SK-N-SH treated with all-trans-retinoic acid at 6 μM for 48 hours (cell line): ENCODE measurements at regions not wholly inside any gene's neighbourhood (a gene's known extent, or its start where the extent isn't known, plus 50 kb on each side); places are given as distances from the start of the nearest gene placed in this dataset.

Experiments used
- ATAC-seq: fragments of 200-7000 bp; cut with Tn5 transposase; 3 replicates; pipeline ENCODE4 v1.9.1; 2020; ENCODE audit warnings: mild to moderate bottlenecking, moderate library complexity
- ARNTL ChIP-seq: fragments of 450-650 bp; formaldehyde crosslinking; IDR thresholded peaks from 2 replicates; pipeline ENCODE4 v1.5.0; 2020; ENCODE audit warnings: low read depth, mild to moderate bottlenecking, moderate library complexity, borderline replicate concordance
- BACH2 ChIP-seq: fragments of 250-450 bp; sonication (Bioruptor Pico); IDR thresholded peaks from 2 replicates; pipeline ENCODE4 v1.9.0; 2021; ENCODE audit warnings: mild to moderate bottlenecking, borderline replicate concordance
- CSDC2 ChIP-seq: fragments of 250-450 bp; sonication (Bioruptor Pico); IDR thresholded peaks from 2 replicates; pipeline ENCODE4 v1.5.0; 2020; ENCODE audit warnings: mild to moderate bottlenecking, moderate library complexity
- ESRRG ChIP-seq: fragments of 250-450 bp; sonication (Bioruptor Pico); IDR thresholded peaks from 2 replicates; pipeline ENCODE4 v1.6.1; 2021; ENCODE audit warnings: mild to moderate bottlenecking
- GLIS3 ChIP-seq: fragments of 250-450 bp; sonication (Bioruptor Pico); IDR thresholded peaks from 2 replicates; pipeline ENCODE4 v1.5.0; 2020; ENCODE audit warnings: mild to moderate bottlenecking, moderate library complexity
- ISL1 ChIP-seq: fragments of 250-450 bp; sonication (Bioruptor Pico); IDR thresholded peaks from 2 replicates; pipeline ENCODE4 v2.1.2; 2022; ENCODE audit warnings: mild to moderate bottlenecking, moderate library complexity
- PPARA ChIP-seq: fragments of 250-450 bp; sonication (Bioruptor Pico); IDR thresholded peaks from 2 replicates; pipeline ENCODE4 v1.5.0; 2020; ENCODE audit warnings: mild to moderate bottlenecking, borderline replicate concordance
- RARB ChIP-seq: fragments of 250-450 bp; sonication (Bioruptor Pico); IDR thresholded peaks from 2 replicates; pipeline ENCODE4 v1.8.0; 2021; ENCODE audit warnings: mild to moderate bottlenecking, moderate library complexity
- SNAI2 ChIP-seq: fragments of 250-450 bp; sonication (Bioruptor Pico); IDR thresholded peaks from 2 replicates; pipeline ENCODE4 v1.5.0; 2020; ENCODE audit warnings: mild to moderate bottlenecking, moderate library complexity
- TCF4 ChIP-seq: fragments of 250-450 bp; sonication (Bioruptor Pico); IDR thresholded peaks from 2 replicates; pipeline ENCODE4 v1.8.0; 2021; ENCODE audit warnings: mild to moderate bottlenecking, moderate library complexity, borderline replicate concordance
- TOX ChIP-seq: fragments of 250-450 bp; sonication (Bioruptor Pico); IDR thresholded peaks from 2 replicates; pipeline ENCODE4 v1.8.0; 2021; ENCODE audit warnings: mild to moderate bottlenecking, moderate library complexity, borderline replicate concordance
- ZC3H10 ChIP-seq: fragments of 250-450 bp; sonication (Bioruptor Pico); IDR thresholded peaks from 2 replicates; pipeline ENCODE4 v1.5.1; 2021; ENCODE audit warnings: mild to moderate bottlenecking, moderate library complexity
- ZFP3 ChIP-seq: fragments of 250-450 bp; sonication (Bioruptor Pico); IDR thresholded peaks from 2 replicates; pipeline ENCODE4 v1.5.0; 2020; ENCODE audit warnings: mild to moderate bottlenecking, moderate library complexity
- ZFP30 ChIP-seq: fragments of 450-650 bp; formaldehyde crosslinking; IDR thresholded peaks from 2 replicates; pipeline ENCODE4 v1.5.0; 2022; ENCODE audit warnings: mild to moderate bottlenecking, moderate library complexity
- ZNF565 ChIP-seq: fragments of 450-650 bp; formaldehyde crosslinking; conservative IDR thresholded peaks from 2 replicates; pipeline ENCODE4 v1.5.0; 2020; ENCODE audit warnings: low read depth, mild to moderate bottlenecking, moderate library complexity
- ZNF70 ChIP-seq: fragments of 450-650 bp; formaldehyde crosslinking; IDR thresholded peaks from 2 replicates; pipeline ENCODE4 v1.5.0; 2020; ENCODE audit warnings: mild to moderate bottlenecking, moderate library complexity
- TF ChIP-seq, protein P1 (sequence below): fragments of 250-450 bp; sonication (Bioruptor Pico); IDR thresholded peaks from 2 replicates; pipeline ENCODE4 v1.8.0; 2021; ENCODE audit warnings: low read depth, mild to moderate bottlenecking, moderate library complexity, borderline replicate concordance
- TF ChIP-seq, protein P2 (sequence below): fragments of 250-450 bp; sonication (Bioruptor Pico); IDR thresholded peaks from 2 replicates; pipeline ENCODE4 v1.5.0; 2020; ENCODE audit warnings: mild to moderate bottlenecking, moderate library complexity
- TF ChIP-seq, protein P3 (sequence below): fragments of 250-450 bp; sonication (Bioruptor Pico); IDR thresholded peaks from 2 replicates; pipeline ENCODE4 v1.5.1; 2021; ENCODE audit warnings: mild to moderate bottlenecking, moderate library complexity
- TF ChIP-seq, protein P4 (sequence below): fragments of 250-450 bp; sonication (Bioruptor Pico); IDR thresholded peaks from 2 replicates; pipeline ENCODE4 v1.8.0; 2020; ENCODE audit warnings: mild to moderate bottlenecking, moderate library complexity, borderline replicate concordance
- TF ChIP-seq, protein P5 (sequence below): fragments of 250-450 bp; sonication (Bioruptor Pico); IDR thresholded peaks from 2 replicates; pipeline ENCODE4 v1.5.1; 2020; ENCODE audit warnings: low read depth, mild to moderate bottlenecking, moderate library complexity

DNA sequence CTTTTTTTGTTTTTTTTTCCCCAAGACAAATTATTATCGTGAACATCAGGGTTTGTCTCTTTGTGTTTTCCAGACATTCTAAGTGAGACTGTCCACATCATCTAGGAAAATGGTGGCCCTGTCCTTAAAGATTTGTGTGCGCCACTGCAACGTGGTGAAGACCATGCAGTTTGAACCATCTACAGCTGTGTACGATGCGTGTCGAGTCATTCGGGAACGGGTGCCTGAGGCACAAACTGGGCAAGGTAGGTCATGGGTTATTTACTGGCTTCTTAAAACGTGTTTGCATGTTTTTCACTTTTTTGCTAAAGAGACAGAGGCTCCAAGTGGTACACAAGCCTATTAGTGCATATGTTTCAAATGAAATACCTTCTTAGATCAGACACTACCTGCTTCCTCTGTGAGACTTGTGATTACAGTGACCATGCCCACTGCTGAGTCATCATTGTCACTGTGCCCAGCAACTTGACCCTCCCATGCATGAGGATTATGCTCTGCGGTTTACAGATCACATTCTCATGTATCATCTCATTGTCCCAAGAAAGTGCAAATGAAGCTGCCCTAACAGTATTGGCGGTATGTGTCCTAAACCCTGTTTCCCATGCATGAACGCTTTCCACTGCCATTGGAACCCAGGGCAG lies 395.2 kb upstream of the TPM1 start:
- peak; percentile 88 for ATAC-seq
- TF ChIP-seq ZNF565 (CRISPR knock-in tag) (no peak), TCF4 (CRISPR knock-in tag) (no peak), ZNF70 (CRISPR knock-in tag) (no peak), ZFP30 (CRISPR knock-in tag) (no peak), TOX (CRISPR knock-in tag) (no peak), ZC3H10 (CRISPR knock-in tag) (no peak), GLIS3 (CRISPR knock-in tag) (no peak), ESRRG (CRISPR knock-in tag) (no peak), SNAI2 (CRISPR knock-in tag) (no peak), ARNTL (CRISPR knock-in tag) (no peak), RARB (CRISPR knock-in tag) (no peak), PPARA (CRISPR knock-in tag) (no peak), BACH2 (no peak), CSDC2 (no peak)
- TF ChIP-seq, protein P1, sequence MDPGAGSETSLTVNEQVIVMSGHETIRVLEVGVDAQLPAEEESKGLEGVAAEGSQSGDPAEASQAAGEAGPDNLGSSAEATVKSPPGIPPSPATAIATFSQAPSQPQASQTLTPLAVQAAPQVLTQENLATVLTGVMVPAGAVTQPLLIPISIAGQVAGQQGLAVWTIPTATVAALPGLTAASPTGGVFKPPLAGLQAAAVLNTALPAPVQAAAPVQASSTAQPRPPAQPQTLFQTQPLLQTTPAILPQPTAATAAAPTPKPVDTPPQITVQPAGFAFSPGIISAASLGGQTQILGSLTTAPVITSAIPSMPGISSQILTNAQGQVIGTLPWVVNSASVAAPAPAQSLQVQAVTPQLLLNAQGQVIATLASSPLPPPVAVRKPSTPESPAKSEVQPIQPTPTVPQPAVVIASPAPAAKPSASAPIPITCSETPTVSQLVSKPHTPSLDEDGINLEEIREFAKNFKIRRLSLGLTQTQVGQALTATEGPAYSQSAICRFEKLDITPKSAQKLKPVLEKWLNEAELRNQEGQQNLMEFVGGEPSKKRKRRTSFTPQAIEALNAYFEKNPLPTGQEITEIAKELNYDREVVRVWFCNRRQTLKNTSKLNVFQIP (CRISPR knock-in tag) = no peak
- TF ChIP-seq, protein P2, sequence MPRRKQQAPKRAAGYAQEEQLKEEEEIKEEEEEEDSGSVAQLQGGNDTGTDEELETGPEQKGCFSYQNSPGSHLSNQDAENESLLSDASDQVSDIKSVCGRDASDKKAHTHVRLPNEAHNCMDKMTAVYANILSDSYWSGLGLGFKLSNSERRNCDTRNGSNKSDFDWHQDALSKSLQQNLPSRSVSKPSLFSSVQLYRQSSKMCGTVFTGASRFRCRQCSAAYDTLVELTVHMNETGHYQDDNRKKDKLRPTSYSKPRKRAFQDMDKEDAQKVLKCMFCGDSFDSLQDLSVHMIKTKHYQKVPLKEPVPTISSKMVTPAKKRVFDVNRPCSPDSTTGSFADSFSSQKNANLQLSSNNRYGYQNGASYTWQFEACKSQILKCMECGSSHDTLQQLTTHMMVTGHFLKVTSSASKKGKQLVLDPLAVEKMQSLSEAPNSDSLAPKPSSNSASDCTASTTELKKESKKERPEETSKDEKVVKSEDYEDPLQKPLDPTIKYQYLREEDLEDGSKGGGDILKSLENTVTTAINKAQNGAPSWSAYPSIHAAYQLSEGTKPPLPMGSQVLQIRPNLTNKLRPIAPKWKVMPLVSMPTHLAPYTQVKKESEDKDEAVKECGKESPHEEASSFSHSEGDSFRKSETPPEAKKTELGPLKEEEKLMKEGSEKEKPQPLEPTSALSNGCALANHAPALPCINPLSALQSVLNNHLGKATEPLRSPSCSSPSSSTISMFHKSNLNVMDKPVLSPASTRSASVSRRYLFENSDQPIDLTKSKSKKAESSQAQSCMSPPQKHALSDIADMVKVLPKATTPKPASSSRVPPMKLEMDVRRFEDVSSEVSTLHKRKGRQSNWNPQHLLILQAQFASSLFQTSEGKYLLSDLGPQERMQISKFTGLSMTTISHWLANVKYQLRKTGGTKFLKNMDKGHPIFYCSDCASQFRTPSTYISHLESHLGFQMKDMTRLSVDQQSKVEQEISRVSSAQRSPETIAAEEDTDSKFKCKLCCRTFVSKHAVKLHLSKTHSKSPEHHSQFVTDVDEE (CRISPR knock-in tag) = no peak
- TF ChIP-seq, protein P3, sequence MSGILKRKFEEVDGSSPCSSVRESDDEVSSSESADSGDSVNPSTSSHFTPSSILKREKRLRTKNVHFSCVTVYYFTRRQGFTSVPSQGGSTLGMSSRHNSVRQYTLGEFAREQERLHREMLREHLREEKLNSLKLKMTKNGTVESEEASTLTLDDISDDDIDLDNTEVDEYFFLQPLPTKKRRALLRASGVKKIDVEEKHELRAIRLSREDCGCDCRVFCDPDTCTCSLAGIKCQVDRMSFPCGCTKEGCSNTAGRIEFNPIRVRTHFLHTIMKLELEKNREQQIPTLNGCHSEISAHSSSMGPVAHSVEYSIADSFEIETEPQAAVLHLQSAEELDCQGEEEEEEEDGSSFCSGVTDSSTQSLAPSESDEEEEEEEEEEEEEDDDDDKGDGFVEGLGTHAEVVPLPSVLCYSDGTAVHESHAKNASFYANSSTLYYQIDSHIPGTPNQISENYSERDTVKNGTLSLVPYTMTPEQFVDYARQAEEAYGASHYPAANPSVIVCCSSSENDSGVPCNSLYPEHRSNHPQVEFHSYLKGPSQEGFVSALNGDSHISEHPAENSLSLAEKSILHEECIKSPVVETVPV (CRISPR knock-in tag) = no peak
- TF ChIP-seq, protein P4, sequence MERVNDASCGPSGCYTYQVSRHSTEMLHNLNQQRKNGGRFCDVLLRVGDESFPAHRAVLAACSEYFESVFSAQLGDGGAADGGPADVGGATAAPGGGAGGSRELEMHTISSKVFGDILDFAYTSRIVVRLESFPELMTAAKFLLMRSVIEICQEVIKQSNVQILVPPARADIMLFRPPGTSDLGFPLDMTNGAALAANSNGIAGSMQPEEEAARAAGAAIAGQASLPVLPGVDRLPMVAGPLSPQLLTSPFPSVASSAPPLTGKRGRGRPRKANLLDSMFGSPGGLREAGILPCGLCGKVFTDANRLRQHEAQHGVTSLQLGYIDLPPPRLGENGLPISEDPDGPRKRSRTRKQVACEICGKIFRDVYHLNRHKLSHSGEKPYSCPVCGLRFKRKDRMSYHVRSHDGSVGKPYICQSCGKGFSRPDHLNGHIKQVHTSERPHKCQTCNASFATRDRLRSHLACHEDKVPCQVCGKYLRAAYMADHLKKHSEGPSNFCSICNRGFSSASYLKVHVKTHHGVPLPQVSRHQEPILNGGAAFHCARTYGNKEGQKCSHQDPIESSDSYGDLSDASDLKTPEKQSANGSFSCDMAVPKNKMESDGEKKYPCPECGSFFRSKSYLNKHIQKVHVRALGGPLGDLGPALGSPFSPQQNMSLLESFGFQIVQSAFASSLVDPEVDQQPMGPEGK (CRISPR knock-in tag) = no peak
- TF ChIP-seq, all 23 proteins: peak for 0

DNA sequence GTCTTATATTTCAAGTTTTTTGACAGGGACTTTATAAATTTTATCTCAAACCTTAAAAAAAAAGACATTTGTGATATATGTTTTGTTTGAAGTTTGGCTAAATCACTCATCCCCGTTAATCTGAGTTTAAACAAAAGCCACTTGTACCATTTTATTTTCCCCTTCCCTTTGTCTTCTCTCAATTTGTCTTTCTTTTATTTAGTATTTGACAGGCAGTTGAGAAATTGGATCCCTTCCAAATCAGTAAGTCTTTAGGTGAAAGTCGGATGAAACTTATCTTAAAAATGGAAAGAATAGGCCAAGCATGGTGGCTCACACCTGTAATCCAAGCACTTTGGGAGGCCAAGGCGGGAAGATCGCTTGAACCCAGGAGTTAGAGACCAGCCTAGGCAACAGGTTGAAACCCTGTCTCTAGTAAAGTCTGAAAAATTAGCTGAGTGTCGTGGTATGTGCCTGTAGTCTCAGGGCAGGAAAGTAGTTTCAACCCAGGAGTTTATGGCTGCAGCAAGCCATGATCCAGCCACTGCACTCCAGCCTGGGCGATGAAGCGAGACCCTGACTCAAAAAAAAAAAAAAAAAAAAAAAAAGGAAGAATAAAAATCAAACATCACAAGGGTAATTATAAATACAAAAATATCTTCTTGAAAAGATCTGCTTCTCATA lies 394.6 kb upstream of the TPM1 start:
- ATAC-seq = no peak

More for the DNA sequence above, 394.6 kb upstream of the TPM1 start:
- TF ChIP-seq, protein P2 (CRISPR knock-in tag) = no peak
- TF ChIP-seq, protein P1 (CRISPR knock-in tag) = no peak
- TF ChIP-seq SNAI2 (CRISPR knock-in tag) (no peak), CSDC2 (no peak), ISL1 (no peak), ZFP3 (CRISPR knock-in tag) (no peak), PPARA (CRISPR knock-in tag) (no peak), ESRRG (CRISPR knock-in tag) (no peak), BACH2 (no peak), RARB (CRISPR knock-in tag) (no peak), ZC3H10 (CRISPR knock-in tag) (no peak), ZNF70 (CRISPR knock-in tag) (no peak), TCF4 (CRISPR knock-in tag) (no peak)
- TF ChIP-seq, protein P5, sequence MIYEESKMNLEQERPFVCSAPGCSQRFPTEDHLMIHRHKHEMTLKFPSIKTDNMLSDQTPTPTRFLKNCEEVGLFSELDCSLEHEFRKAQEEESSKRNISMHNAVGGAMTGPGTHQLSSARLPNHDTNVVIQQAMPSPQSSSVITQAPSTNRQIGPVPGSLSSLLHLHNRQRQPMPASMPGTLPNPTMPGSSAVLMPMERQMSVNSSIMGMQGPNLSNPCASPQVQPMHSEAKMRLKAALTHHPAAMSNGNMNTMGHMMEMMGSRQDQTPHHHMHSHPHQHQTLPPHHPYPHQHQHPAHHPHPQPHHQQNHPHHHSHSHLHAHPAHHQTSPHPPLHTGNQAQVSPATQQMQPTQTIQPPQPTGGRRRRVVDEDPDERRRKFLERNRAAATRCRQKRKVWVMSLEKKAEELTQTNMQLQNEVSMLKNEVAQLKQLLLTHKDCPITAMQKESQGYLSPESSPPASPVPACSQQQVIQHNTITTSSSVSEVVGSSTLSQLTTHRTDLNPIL (CRISPR knock-in tag) = no peak
- TF ChIP-seq, protein P3 (CRISPR knock-in tag) = no peak
